ENCODE measurements at regions not wholly inside any gene's neighbourhood (a gene's known extent, or its start where the extent isn't known, plus 50 kb on each side); places are given as distances from the start of the nearest gene placed in this dataset.

GRCh38 chr11:119529936-119530335 lies 107.0 kb upstream of the THY1 start:
- H3K36me3 ChIP-seq, result no peaks in the 10 kb centered on the region
- DNase-seq (ENCODE audit: extremely low spot score), result no peak
- 63% methylated on average over 4 of the region's 4 CpGs for WGBS
- H3K4me3 ChIP-seq, result no peak overlapping the region
- no peaks in the 10 kb centered on the region for H3K9me3 ChIP-seq
- peaks cover 0 to 12% (median 0%) of the 10 kb centered on the region in 4 donors for H3K27me3 ChIP-seq
- peaks cover 0 to 9% (median 7%) of the 10 kb centered on the region in 4 donors for H3K4me1 ChIP-seq
- TF ChIP-seq CTCF (IDR thresholded peaks at IDR 0.05) (no peak), EP300 (IDR thresholded peaks at IDR 0.05) (no peak), POLR2AphosphoS5 (IDR thresholded peaks at IDR 0.05) (no peak), POLR2A (IDR thresholded peaks at IDR 0.05; ENCODE audit: low read depth) (no peak)
- no peak overlapping the region for H3K27ac ChIP-seq (replicated peaks in 1 of 4)
- intact Hi-C loops (cut with DNase I), result no loop called here

GRCh38 chr11:119529063-119529845 lies 106.3 kb upstream of the THY1 start:
- intact Hi-C loops (cut with DNase I), result no loop called here
- TF ChIP-seq EP300 (IDR thresholded peaks at IDR 0.05) (no peak), POLR2AphosphoS5 (IDR thresholded peaks at IDR 0.05) (no peak), POLR2A (IDR thresholded peaks at IDR 0.05; ENCODE audit: low read depth) (no peak), CTCF (IDR thresholded peaks at IDR 0.05) (no peak)
- Histone ChIP-seq H3K36me3 (no peaks in the 10 kb centered on the region), H3K27me3 (peaks cover 0 to 12% (median 0%) of the 10 kb centered on the region in 4 donors), H3K27ac (replicated peaks in 1 of 4) (no peak overlapping the region), H3K9me3 (no peaks in the 10 kb centered on the region), H3K4me1 (peaks cover 0 to 9% (median 6%) of the 10 kb centered on the region in 4 donors), H3K4me3 (no peak overlapping the region)
- WGBS, result 82% methylated on average over 11 of the region's 11 CpGs
- no peak for DNase-seq (ENCODE audit: extremely low spot score)

GRCh38 chr11:119525867-119526196 lies 102.9 kb upstream of the THY1 start:
- intact Hi-C loops (cut with DNase I), result no loop called here
- 83% methylated on average over 5 of the region's 5 CpGs for WGBS
- Histone ChIP-seq H3K27ac (replicated peaks in 1 of 4) (no peak overlapping the region), H3K4me1 (no peaks in the 10 kb centered on the region), H3K36me3 (no peaks in the 10 kb centered on the region), H3K27me3 (no peaks in the 10 kb centered on the region), H3K9me3 (no peaks in the 10 kb centered on the region), H3K4me3 (no peak overlapping the region)
- DNase-seq (ENCODE audit: extremely low spot score), result no peak
- TF ChIP-seq POLR2AphosphoS5 (IDR thresholded peaks at IDR 0.05) (no peak), POLR2A (IDR thresholded peaks at IDR 0.05; ENCODE audit: low read depth) (no peak), EP300 (IDR thresholded peaks at IDR 0.05) (no peak), CTCF (IDR thresholded peaks at IDR 0.05) (no peak)

GRCh38 chr11:119525180-119525866 lies 102.4 kb upstream of the THY1 start:
- Histone ChIP-seq H3K27me3 (peaks cover 0 to 2% (median 0%) of the 10 kb centered on the region in 4 donors), H3K9me3 (no peaks in the 10 kb centered on the region), H3K4me3 (no peak overlapping the region), H3K36me3 (no peaks in the 10 kb centered on the region), H3K4me1 (no peaks in the 10 kb centered on the region), H3K27ac (replicated peaks in 1 of 4) (no peak overlapping the region)
- DNase-seq (ENCODE audit: extremely low spot score), result no peak
- TF ChIP-seq EP300 (IDR thresholded peaks at IDR 0.05) (no peak), POLR2AphosphoS5 (IDR thresholded peaks at IDR 0.05) (no peak), CTCF (IDR thresholded peaks at IDR 0.05) (no peak), POLR2A (IDR thresholded peaks at IDR 0.05; ENCODE audit: low read depth) (no peak)
- intact Hi-C loops (cut with DNase I), result no loop called here
- 72% methylated on average over 6 of the region's 7 CpGs for WGBS
